GM20431 (cell line): ENCODE measurements at regions not wholly inside any gene's neighbourhood (a gene's known extent, or its start where the extent isn't known, plus 50 kb on each side); places are given as distances from the start of the nearest gene placed in this dataset.

Experiments used
- in situ Hi-C: fragments of 300-500 bp; cut with MseI, MboI; formaldehyde crosslinking; loops from one replicate; pipeline ENCODE4 v1.15.0; 2020; ENCODE audit warnings: low sequenced_read_pairs; ENCODE audit not compliant: unreplicated experiment

DNA sequence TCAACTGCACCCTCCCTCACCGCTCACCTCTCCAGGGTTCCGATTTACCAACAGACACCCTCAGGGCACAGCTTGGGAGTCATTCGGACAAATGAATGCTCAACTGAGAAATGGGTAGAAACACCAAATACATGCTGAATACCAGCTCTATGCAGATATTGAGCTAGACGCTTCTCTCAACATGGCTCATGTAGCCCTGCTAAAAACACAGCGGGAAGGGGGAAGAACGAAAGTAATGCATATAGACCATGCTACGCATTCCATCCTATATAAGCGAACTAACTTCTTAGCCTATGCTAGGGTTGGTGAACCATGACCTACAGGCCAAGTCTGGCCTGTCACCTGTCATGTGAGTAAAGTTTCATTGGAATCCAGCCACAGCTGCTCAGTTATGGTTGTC, 304.0 kb downstream of the UQCRFS1 start:
- in situ Hi-C loops = no loop called here

DNA sequence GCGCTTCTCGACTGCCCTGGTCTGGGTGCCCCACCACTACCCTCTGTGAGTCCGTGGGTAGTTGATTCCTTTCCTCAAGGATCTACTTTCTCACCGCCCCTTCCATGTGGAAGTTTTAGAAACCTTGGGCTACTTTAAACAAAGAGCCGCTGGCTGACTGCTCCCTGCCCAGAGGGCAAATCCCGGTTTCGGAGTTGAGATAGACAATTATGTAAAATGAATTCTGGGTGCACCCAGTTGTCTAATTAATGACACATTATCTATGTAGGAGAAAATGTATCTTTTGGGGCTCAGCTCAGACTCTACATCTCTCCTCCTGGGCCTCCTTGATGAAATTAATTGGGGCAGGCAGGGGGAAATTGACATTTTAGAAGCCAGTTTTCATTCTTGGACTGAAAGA, 305.4 kb downstream of the UQCRFS1 start:
- in situ Hi-C loops = no loop called here

DNA sequence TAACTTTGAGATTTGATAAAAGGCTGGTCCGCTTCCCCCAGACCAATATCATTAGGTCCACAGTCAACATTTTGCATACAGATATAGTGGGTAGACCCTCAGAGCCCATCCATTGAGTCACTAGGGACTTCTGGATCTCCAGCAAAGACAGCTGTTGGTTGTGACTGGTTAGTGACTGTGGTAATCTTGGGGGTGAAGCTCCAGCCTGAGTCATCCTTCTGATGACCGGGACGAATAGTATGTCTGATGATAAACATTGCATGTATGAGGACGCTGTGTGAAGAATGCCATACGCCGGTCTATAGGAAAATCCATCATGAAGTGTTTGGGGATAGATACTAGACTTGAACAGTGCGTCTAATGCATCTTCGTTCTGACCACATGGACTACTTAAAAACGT, 307.0 kb downstream of the UQCRFS1 start:
- in situ Hi-C loops = no loop called here

DNA sequence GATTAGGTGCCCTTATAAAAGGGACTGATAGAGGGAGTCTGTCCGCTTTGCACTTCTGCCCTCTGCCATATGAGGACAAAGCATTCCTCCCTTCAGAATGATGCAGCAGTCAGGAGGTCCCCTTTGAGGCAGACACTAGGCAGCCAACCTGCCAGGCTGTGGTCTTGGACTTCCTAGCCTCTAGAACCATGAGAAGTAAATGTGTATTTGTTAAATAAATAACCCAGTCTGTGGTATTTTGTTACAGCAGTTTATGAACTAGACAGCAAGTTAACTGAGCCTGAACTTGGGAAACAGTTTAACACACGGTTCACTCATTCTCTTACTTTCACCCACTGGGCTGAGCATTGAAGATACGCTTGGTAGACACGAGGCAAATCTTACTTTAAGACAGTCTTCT, 313.2 kb downstream of the UQCRFS1 start:
- in situ Hi-C loops = no loop called here

DNA sequence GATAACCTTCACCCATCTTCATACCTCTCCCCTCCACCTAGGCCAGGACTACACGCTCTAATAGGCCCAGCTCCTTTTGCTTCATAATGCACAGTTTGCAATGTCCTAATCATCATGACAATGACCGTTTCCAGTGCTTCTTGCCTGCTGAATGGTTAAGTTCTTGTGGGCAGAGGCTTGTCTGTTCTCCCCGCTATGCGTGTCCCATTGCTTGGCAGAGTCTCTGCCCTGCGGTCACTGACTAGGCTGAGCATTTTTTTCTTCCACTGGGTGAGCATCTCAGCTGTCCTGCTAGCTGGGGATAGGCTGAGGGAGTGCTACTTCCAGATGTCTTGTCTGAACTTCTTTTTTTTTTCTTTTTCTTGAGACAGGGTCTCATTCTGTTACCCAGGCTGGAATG, 314.7 kb downstream of the UQCRFS1 start:
- in situ Hi-C loops = no loop called here

DNA sequence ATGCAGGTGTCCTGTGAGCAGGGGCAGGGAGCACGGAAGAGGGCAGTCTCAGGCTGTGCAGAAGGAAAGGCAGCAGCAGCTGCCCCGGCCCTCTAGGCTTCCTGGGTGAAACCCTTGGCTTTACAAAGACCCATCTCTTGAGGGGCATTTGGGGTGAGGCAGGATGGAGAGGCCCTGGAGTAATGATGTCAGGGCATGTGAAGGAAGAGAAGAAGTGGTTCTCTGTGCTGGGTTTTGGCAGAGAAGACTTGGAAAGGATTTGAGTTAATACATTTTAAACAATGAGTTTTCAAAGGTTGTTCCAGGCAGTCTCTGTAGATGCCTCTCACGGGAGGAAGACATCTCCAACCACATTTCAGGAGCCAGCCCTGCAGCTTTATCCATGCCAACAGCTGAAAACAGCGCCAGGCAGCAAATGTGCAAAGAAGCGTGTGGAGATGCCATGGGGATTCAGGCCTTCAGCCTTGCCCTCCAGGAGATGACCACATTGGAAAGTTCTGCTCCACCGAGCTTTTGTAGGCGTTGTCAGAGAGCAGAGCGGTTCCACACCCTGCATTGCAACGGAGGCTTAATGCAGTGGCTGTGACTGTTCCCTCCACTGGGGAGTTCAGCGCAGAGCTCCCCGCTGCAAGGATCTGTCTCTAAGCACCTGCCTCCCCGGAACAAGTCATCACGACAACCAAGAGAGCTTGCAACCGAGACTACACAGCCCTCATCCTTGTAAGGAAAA, 322.8 kb downstream of the UQCRFS1 start:
- in situ Hi-C loops = no loop called here

DNA sequence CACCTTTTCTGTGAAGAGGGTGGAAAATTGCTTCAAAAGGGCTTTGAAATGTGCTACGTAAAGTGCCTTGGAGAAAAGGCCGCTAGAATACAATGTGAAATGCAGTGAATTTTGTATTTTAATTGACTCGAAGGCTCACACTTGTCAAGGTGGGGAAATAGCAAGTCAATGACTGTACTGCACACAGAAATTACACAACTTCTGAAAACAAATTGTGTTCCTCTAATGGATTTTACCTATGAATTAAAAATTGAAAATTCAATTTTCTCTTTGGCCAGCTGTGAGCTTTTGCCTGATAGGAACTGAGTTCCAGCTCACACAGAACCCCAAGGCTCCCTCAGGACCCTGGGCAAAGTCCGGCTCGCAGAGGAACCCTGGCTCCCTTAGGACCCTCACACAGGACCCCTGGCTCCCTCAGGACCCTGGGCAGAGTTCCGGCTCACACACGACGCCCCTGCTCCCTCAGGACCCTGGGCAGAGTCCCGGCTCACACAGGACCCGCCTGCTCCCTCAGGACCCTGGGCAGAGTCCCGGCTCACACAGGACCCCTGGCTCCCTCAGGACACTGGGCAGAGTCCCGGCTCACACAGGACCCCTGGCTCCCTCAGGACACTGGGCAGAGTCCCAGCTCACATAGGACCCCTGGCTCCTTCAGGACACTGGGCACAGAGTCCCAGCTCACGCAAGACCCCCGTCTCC, 324.9 kb downstream of the UQCRFS1 start:
- in situ Hi-C loops = no loop called here

DNA sequence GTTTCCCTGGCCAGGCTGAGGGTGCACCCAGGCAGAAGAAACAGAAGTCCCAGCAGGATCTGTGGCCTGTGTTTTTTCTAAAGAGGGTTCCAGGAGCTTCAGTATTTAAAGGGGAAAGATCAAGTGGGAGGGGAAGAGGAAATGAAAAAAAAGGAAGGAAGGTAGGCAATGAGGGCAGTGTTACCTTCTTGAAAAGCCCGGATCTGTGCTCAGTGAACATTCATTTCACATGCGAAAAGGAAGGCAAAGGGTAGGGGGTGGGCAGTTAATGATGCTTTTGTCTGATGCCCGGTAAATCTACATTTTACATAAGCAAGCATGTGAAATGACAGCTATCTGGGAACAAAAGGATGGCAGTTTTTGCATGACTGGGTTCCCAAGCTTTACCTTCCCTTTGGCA, 326.2 kb downstream of the UQCRFS1 start:
- in situ Hi-C loops = no loop called here

DNA sequence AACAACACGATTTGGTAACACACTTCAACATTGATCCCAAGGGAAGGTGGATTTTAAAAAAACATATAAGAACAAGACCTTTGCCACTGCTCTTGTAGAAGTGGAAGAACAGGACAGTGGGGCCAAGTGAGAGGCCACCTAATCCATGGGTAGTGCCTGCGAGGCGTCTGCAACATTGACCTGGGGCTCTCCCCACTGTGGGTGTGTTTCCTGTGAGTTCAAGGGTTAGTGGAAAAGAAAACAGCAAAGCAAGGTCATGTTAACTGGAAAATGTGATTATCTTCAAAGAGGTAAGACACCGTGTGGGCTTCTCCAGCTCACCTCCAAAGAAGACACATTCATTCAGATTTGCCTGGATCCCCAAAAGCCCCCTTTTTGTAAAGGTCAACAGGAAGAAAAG, 327.0 kb downstream of the UQCRFS1 start:
- in situ Hi-C loops = no loop called here

DNA sequence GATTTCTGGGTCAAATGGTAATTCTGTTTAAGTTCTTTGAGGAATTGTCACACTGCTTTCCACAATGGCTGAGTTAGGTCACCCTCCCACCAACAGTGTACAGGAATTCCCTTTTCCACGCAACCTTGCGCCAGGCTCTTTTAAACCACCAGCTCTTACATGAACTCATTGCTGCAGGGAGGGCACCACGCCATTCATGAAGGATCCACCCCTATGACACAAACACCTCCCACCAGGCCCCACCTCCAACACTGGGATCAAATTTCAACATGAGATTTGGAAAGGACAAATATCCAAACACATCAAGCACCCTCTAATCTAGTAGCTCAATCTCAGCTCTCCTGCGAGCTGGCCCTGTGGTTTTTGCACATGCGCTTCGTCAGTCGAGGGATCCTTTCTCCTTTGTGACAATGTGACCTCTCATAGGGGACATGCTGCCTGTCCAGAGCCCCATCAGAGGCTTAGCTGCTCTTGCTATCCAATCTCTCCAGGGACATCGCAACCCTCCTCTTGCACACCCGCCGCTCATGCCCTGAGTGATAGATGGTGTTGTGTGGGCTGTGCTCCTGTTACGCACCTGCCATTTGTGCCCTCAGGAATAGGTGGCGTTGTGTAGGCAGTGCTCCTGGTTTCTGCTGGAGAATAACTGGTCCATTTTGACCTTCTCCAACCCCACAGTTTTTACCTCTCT, 328.0 kb downstream of the UQCRFS1 start:
- in situ Hi-C loops = no loop called here

DNA sequence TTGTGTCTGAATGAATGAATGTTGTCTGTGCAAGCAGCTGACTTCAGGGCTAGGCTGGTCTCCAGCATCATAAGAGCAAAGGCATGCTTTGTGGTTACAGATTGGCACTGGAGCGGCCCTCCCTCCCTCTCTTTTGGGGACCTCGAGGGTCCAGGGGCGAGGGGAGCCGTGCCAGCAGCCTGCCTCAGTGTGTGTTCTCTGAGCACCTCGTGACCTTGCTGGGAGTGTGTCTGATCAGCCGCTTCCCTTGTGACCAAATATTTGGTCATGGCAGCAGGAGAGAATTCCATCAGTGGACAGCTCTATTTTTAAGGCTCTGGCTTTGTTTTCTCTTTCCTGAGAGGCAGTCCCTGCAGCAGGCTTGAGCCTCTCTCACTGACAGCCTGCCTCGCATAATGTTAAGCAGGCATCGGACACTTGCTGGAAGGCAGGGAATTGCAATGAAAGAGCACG, 329.7 kb downstream of the UQCRFS1 start:
- in situ Hi-C loops = no loop called here

DNA sequence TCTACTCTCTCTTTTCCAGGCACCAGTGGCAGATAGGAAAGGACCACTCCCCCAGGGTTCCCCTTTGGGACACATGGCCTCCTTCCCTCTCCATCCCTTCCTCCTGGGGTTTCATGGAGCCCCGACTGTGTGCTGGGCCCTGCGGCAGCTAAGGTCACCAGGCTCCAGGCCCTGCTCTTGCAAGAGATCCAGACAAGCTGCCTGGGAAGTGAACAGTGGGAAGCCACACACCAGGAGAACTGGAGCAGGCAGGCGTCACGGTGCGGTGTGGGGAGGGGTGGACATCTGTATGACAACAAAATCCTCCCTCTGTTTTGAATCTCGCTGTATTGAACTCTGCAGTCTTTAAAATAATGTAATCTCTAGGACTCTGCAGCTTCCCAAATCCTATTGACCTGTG, 330.1 kb downstream of the UQCRFS1 start:
- in situ Hi-C loops = no loop called here

DNA sequence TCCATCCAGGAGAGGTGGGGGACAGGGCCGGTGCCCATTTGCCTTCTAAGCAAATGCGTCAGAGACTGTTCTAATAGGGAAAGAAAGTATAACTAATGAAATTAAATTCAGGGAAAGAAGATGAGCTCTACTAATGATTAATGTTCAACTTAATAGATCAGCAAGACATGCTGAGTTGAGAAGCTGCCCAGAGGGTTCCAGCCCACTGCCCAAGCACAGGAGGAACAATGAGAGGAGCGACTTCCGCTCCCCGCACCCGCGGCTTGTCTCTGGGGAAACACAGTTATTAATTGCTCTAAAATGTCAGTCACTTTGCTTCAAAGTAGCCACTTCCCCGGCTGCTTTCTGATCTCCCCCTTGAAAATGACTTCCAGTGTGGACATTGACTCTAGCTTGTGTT, 331.3 kb downstream of the UQCRFS1 start:
- in situ Hi-C loops = no loop called here

DNA sequence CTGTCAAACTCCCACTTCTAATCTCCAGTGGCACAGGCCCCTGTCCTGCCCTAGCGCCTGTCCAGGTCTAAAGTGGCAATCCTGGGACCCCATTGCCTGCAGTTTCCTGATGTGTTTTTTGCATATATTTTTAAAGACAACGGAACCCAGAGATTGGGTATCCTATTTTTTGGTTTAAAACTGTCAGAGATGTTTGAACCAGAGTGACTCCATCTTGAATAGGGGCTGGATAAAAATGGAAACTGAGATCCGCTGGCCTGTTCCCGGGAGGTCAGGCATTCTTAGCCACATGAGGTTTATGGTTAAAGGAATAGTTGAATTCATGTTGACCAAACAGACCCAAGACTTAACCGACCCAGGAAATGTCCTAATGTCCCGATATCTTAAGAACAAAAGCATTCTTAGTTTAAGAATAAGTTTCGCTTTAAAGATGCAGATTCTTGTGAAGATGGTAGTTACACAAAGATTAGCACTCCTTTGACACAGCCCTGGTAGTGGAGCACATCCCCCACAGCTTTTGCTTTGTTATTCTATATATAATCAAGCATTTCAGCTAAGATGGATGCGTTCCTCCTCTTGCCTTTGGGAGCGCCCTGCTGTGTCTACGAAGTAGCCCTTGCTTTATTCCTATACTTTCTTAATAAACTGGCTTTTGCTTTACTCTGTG, 332.1 kb downstream of the UQCRFS1 start:
- in situ Hi-C loops = no loop called here

DNA sequence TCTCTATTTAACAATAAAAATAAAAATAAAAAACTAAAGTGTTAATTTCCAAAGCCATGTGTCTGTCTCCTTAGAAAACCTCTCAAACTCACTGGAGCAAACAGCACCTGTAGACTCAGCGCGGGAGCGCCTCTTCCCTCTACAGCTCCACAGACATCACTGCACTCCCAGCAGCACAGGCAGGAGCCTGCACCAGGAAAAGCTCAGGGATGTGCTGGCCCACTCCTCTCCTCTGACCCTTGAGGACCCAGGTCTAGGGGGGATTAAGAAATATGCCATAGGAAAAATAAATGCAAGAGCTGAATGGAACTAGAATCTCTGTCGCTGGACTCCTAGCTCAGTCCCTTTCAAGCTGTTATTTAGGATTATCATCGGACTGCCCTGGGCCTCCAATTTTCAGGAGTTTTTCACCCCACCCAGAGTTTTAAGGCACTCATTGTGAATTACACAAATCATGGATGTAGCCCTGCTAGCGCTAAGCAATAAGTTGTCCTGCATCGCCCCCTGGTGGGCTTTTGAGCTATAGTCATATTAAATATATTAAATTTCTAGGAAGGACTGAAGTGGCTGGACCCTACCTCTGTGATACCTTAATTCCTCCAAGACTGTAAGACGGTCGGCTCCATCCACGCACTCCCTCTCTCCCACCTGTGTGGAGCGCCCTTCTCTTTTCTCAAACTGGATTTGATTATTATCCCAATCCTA, 333.9 kb downstream of the UQCRFS1 start:
- in situ Hi-C loops = no loop called here

DNA sequence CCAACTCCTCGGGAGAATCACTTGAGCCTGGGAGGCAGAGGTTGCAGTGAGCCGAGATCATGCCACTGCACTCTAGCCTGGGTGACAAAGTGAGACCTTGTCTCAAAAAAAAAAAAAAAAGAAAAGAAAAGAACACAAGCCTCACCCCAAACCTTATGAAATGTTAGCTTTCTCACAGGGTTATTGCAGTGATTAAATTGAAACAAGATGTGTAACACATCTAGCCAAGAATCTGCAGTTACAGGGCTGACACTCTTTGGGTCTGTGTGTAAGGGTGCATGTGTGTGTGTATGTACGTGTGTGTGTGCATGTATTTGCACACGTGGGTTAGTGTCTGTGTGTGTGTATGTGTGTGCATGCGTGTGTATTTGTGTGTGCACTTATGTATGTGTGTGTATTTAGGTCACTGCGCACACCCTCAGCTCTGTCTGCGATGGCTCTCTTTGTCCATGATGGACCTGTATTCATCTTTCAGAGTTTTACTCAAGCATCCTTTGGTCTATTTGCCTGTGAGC, 336.3 kb downstream of the UQCRFS1 start:
- in situ Hi-C loops = no loop called here

DNA sequence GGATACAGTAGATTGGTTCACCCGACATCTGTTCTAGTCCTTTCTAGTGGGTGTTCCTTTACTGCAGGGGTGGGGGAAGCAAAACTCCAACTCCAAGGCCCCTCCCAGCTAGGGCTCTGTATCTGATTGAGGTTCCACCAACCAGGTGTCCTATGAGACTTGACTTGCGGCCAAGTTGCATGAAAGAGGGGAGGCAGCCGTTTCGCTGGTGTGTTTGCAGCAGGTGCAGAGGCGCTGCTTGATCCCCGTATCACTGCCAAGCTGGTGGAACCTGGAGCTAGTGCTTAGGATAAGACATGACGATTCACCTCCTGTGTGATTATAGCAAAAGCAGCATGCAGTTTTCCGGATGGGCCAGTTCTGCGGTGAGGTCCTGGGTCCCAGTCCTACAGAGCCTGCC, 338.2 kb downstream of the UQCRFS1 start:
- in situ Hi-C loops = no loop called here

DNA sequence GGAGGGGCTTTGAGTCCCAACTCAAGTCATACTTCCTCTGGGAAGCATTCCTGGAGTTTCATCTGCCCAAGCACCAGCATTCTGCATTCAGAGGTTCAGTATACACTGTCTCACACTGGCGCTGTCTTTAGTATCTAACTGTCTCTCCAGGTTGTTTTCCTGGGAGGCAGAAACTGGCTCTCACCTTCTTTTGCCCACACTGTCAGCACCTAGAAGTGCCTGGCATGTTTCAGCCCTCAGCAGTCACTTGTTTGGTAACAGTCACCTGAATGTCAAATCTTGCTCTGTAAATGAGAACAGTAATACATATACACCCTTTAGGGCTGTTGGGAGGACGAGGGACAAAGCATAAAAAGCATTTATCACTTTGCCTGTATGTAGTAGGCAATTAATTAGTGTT, 339.6 kb downstream of the UQCRFS1 start:
- in situ Hi-C loops = no loop called here

DNA sequence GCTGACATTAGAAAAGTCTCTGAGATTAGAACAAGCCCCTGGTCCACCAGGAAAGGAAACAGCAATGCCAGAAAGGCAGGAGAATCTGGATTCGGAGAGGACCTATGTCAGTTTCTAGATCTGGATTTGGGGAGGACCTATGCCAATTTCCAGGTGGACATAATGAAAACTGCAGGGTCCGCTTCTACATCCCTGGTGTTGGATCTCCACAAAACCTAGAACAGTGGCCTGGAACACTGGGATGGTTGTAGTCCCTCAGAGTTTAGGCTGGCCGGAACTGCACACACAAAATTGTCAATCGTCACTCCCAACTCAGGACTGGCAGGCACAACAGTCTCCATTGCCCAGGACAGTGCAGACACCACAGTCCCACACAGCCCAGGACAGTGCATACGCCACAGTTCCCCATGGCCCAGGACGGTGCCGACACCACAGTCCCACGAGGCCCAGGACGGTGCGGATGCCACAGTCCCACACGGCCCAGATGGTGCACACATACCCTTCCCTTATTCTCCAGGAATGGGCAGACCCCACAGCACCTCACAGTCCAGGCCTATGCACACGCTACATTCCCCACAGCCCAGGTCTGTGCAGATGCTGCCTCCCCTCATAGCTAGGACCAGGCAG, 341.7 kb downstream of the UQCRFS1 start:
- in situ Hi-C loops = no loop called here

DNA sequence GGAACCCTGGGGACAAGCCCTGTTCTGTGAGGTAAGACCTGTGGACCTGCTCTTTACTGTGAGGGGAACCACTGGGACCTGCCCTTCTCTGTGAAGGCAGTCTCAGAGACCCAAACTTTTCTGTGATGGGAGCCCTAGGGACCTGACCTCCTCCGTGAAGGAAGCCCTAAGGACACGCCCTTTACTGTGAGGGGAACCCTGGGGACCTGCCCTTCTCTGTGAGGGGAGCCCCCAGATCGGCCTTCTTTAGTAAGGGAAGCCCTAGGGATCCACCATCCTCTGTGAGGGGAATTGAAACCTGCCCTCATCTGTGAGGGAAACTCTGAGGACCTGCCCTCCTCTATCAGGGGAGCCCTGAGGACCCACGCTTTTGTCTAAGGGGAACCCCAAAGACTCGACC, 343.5 kb downstream of the UQCRFS1 start:
- in situ Hi-C loops = no loop called here
